Neural progenitor cell (in vitro differentiated cells): ENCODE measurements at regions not wholly inside any gene's neighbourhood (a gene's known extent, or its start where the extent isn't known, plus 50 kb on each side); places are given as distances from the start of the nearest gene placed in this dataset.

Experiments used
- DNase-seq: peaks from one replicate; pipeline ENCODE4 v3.0.0-alpha.2; 2016; ENCODE audit warnings: low spot score
- H2AFZ ChIP-seq: fragments of 200-600 bp; sonication (generic); replicated peaks from 2 replicates; pipeline ENCODE4 v1.6.1; 2016; ENCODE audit warnings: antibody characterized with exemption
- H3F3A ChIP-seq: fragments of 200-600 bp; sonication (generic); 2 replicates; pipeline ENCODE4 v1.6.1; 2016; ENCODE audit warnings: antibody characterized with exemption, low read depth
- H3K27ac ChIP-seq: fragments of 200-600 bp; sonication (generic); 2 replicates; pipeline ENCODE4 v1.5.1; 2016; ENCODE audit warnings: mild to moderate bottlenecking
- H3K27me3 ChIP-seq: fragments of 200-600 bp; sonication (generic); 2 replicates; pipeline ENCODE4 v1.6.1; 2016; ENCODE audit warnings: mild to moderate bottlenecking, moderate library complexity
- H3K36me3 ChIP-seq: fragments of 200-600 bp; sonication (generic); 2 replicates; pipeline ENCODE4 v1.5.1; 2016
- H3K4me1 ChIP-seq: fragments of 200-600 bp; sonication (generic); 2 replicates; pipeline ENCODE4 v1.6.1; 2016; ENCODE audit warnings: mixed run types
- H3K4me2 ChIP-seq: fragments of 200-600 bp; sonication (generic); 2 replicates; pipeline ENCODE4 v1.6.1; 2016
- H3K4me3 ChIP-seq: fragments of 200-600 bp; sonication (generic); 2 replicates; pipeline ENCODE4 v1.5.1; 2016
- H3K79me2 ChIP-seq: fragments of 200-600 bp; sonication (generic); 2 replicates; pipeline ENCODE4 v1.6.1; 2016; ENCODE audit warnings: low read depth
- H3K9ac ChIP-seq: fragments of 200-600 bp; sonication (generic); 2 replicates; pipeline ENCODE4 v1.6.1; 2016
- H3K9me3 ChIP-seq: fragments of 200-600 bp; sonication (generic); 2 replicates; pipeline ENCODE4 v1.5.1; 2016; ENCODE audit warnings: low read depth
- H4K20me1 ChIP-seq: fragments of 200-600 bp; sonication (generic); 2 replicates; pipeline ENCODE4 v1.6.1; 2016; ENCODE audit warnings: low read depth
- H3K27ac Mint-ChIP-seq: 3 replicates; pipeline ENCODE4 v1.8.0; 2021; ENCODE audit warnings: mixed read lengths
- H3K27me3 Mint-ChIP-seq: 2 replicates; pipeline ENCODE4 v1.8.0; 2022; ENCODE audit warnings: low read depth, mild to moderate bottlenecking, inconsistent platforms, moderate library complexity, mixed read lengths; ENCODE audit not compliant: insufficient read depth
- H3K36me3 Mint-ChIP-seq: 3 replicates; pipeline ENCODE4 v1.8.0; 2021; ENCODE audit warnings: mixed read lengths
- H3K4me1 Mint-ChIP-seq: 3 replicates; pipeline ENCODE4 v1.8.0; 2021; ENCODE audit warnings: mixed read lengths
- H3K4me3 Mint-ChIP-seq: 3 replicates; pipeline ENCODE4 v1.8.0; 2021; ENCODE audit warnings: mild to moderate bottlenecking, moderate library complexity, mixed read lengths
- H3K9me3 Mint-ChIP-seq: 3 replicates; pipeline ENCODE4 v1.8.0; 2020; ENCODE audit warnings: mixed read lengths
- EZH2 ChIP-seq: fragments of 200-600 bp; sonication (generic); IDR thresholded peaks from 2 replicates; pipeline ENCODE4 v1.6.1; 2017; ENCODE audit warnings: antibody characterized with exemption, mild to moderate bottlenecking, moderate library complexity
- EZH2phosphoT487 ChIP-seq: fragments of 200-600 bp; sonication (generic); IDR thresholded peaks from 2 replicates; pipeline ENCODE4 v1.6.1; 2017; ENCODE audit warnings: antibody characterized with exemption
- TF ChIP-seq, protein P1 (sequence below): fragments of 200-600 bp; sonication (generic); IDR thresholded peaks from 2 replicates; pipeline ENCODE4 v1.5.1; 2017; ENCODE audit warnings: antibody characterized with exemption, mild to moderate bottlenecking

DNA sequence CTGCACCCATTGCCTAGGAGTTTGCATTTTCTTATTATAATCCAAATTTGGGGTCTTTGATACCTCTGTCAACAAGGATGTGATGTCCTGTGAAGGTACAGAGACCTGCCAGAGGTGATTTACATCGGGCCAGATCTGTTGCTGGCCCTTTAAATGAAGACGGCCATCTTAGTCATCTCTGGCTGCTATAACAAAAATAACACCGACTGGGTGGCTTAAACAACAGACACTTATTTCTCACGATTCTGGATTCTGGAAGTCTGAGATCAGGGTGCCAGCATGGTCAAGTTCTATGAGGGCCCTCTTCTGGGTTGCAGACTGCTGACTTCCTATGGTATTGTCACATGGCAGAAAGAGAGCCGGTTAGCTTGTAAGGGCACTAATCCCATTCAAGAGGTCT, 75.7 kb downstream of the F11 start:
- Mint-ChIP-seq H3K9me3 (peaks cover 2% of the 10 kb centered on the region), H3K27me3 (peaks cover 4% of the 10 kb centered on the region), H3K27ac (no peak overlapping the region), H3K4me3 (no peak overlapping the region), H3K4me1 (no peaks in the 10 kb centered on the region), H3K36me3 (no peaks in the 10 kb centered on the region)
- no peak overlapping the region for H2AFZ ChIP-seq
- DNase-seq: no peak
- TF ChIP-seq EZH2: no peak
- TF ChIP-seq, protein P1, sequence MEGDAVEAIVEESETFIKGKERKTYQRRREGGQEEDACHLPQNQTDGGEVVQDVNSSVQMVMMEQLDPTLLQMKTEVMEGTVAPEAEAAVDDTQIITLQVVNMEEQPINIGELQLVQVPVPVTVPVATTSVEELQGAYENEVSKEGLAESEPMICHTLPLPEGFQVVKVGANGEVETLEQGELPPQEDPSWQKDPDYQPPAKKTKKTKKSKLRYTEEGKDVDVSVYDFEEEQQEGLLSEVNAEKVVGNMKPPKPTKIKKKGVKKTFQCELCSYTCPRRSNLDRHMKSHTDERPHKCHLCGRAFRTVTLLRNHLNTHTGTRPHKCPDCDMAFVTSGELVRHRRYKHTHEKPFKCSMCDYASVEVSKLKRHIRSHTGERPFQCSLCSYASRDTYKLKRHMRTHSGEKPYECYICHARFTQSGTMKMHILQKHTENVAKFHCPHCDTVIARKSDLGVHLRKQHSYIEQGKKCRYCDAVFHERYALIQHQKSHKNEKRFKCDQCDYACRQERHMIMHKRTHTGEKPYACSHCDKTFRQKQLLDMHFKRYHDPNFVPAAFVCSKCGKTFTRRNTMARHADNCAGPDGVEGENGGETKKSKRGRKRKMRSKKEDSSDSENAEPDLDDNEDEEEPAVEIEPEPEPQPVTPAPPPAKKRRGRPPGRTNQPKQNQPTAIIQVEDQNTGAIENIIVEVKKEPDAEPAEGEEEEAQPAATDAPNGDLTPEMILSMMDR: no peak
- no peak for TF ChIP-seq EZH2phosphoT487
- H4K20me1 ChIP-seq: no peaks in the 10 kb centered on the region
- H3K4me2 ChIP-seq: no peak overlapping the region
- no peak overlapping the region for H3K9ac ChIP-seq
- H3K9me3 ChIP-seq: no peaks in the 10 kb centered on the region
- H3K27me3 ChIP-seq: peaks cover 8% of the 10 kb centered on the region
- no peak overlapping the region for H3K27ac ChIP-seq
- no peaks in the 10 kb centered on the region for H3F3A ChIP-seq
- H3K4me3 ChIP-seq: no peak overlapping the region
- no peaks in the 10 kb centered on the region for H3K36me3 ChIP-seq
- H3K4me1 ChIP-seq: no peaks in the 10 kb centered on the region
- no peaks in the 10 kb centered on the region for H3K79me2 ChIP-seq
